ENCODE measurements at regions not wholly inside any gene's neighbourhood (a gene's known extent, or its start where the extent isn't known, plus 50 kb on each side); places are given as distances from the start of the nearest gene placed in this dataset.

DNA sequence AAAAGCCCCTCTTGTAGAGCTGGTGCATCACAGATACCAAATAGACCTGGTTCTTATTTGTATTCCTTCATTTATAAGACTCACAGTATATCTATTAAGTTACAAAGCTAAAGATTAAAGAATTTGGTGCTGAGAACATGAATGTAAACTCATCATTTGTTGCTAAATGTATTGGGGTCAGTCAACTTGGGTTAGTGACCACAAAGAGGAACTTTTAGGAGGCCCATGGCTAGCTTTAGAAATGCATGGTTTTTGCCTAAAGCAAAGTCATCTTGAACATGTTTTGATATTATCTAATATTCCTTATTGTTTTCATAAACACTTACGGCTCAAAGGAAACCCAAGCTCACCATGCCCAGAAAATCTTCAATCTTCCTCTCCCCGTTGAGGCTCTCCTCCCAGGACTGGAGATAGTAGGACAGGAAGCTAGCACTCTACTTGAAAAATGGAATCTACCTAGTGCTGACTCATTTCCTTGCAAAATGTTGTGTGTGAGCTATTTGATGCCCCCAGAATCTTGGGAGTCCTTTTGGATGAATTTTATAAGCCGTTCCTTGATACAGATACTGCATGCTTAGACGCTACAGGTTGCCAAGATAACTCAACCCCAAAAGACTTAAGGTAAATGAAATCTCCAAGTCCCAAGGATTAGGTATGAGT lies 121.4 kb downstream of the BMP2 start:
- Histone ChIP-seq H3K27me3 (no peaks in the 10 kb centered on the region), H3K9me3 (no peaks in the 10 kb centered on the region), H3K4me3 (no peak overlapping the region), H3K27ac (no peak overlapping the region), H3K4me1 (no peaks in the 10 kb centered on the region), H3K36me3 (no peaks in the 10 kb centered on the region)
- intact Hi-C loops (cut with DNase I; ENCODE audit: low total_unique reads): no loop called here
- DNase-seq: no peak
- TF ChIP-seq, protein P1, sequence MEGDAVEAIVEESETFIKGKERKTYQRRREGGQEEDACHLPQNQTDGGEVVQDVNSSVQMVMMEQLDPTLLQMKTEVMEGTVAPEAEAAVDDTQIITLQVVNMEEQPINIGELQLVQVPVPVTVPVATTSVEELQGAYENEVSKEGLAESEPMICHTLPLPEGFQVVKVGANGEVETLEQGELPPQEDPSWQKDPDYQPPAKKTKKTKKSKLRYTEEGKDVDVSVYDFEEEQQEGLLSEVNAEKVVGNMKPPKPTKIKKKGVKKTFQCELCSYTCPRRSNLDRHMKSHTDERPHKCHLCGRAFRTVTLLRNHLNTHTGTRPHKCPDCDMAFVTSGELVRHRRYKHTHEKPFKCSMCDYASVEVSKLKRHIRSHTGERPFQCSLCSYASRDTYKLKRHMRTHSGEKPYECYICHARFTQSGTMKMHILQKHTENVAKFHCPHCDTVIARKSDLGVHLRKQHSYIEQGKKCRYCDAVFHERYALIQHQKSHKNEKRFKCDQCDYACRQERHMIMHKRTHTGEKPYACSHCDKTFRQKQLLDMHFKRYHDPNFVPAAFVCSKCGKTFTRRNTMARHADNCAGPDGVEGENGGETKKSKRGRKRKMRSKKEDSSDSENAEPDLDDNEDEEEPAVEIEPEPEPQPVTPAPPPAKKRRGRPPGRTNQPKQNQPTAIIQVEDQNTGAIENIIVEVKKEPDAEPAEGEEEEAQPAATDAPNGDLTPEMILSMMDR (IDR thresholded peaks at IDR 0.05): no peak
- no peak for TF ChIP-seq POLR2A (IDR thresholded peaks at IDR 0.05)

DNA sequence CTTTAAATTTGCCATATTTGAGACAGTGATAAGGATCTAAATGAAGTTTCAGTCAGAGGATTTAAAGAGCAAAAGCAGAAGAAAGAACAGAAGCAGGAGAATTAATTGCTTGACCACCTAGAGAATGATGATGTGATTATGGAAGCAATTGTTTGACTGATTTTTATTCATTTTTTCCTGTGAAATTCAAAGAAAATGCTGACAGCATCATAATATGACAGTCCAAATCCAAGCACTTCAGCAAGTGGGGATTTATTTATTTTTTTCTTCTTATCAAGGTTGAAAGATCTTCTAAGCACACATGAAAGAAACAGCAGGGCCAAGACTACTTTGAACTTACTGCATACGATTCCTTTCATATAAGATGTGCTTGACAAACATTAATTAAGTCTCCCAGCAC lies 125.2 kb downstream of the BMP2 start:
- no peaks in the 10 kb centered on the region for H3K27me3 ChIP-seq
- intact Hi-C loops (cut with DNase I; ENCODE audit: low total_unique reads): no loop called here
- TF ChIP-seq, protein P1 (IDR thresholded peaks at IDR 0.05): no peak
- TF ChIP-seq POLR2A (IDR thresholded peaks at IDR 0.05): no peak
- H3K27ac ChIP-seq: no peak overlapping the region
- no peak overlapping the region for H3K4me3 ChIP-seq
- H3K36me3 ChIP-seq: no peaks in the 10 kb centered on the region
- H3K4me1 ChIP-seq: no peaks in the 10 kb centered on the region
- no peak for DNase-seq
- no peaks in the 10 kb centered on the region for H3K9me3 ChIP-seq

DNA sequence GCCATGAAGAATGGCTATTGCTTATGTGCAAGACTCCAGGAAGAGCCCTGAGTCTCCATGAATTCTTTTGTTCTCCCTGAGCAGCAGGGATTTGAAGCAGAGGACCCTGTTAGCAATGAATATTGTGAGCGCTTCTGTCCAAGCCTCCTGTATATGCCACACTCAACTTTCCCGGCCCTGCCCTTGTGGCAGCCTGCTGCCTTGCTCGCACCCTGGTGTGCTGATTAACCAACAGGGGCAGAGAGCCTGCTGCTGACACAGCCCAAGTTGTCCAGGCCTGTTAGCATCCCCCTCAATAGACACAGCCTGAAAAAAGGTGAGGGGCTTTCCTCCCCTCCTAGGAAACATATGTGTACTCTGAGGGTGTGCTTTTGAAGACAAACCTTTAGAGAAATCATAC lies 131.4 kb downstream of the BMP2 start:
- DNase-seq: no peak
- Histone ChIP-seq H3K4me1 (no peaks in the 10 kb centered on the region), H3K27me3 (no peaks in the 10 kb centered on the region), H3K4me3 (no peak overlapping the region), H3K9me3 (no peaks in the 10 kb centered on the region), H3K27ac (no peak overlapping the region), H3K36me3 (no peaks in the 10 kb centered on the region)
- TF ChIP-seq POLR2A (IDR thresholded peaks at IDR 0.05): no peak
- TF ChIP-seq, protein P1 (IDR thresholded peaks at IDR 0.05): no peak
- intact Hi-C loops (cut with DNase I; ENCODE audit: low total_unique reads): no loop called here

DNA sequence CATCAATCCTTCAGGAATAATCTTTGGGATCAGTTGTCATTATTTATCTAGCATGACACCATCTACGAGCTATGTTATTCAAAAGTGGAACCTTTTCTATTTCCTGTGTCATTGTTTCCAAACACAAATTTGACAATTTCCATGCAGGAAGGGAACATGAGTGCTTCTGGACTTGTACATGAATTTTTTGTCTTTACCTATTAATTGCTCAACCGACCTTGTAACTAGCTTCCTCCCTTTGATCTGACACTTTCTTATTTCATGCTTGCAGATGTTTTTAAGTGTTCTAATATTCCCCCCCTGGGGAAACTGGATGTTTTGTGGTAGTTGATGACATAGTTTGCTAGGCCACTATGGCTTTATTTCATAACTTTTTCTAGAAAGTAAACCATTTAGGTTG lies 139.4 kb downstream of the BMP2 start:
- no peaks in the 10 kb centered on the region for H3K9me3 ChIP-seq
- H3K4me1 ChIP-seq: no peaks in the 10 kb centered on the region
- intact Hi-C loops (cut with DNase I; ENCODE audit: low total_unique reads): no loop called here
- no peaks in the 10 kb centered on the region for H3K36me3 ChIP-seq
- TF ChIP-seq, protein P1 (IDR thresholded peaks at IDR 0.05): no peak
- no peak for TF ChIP-seq POLR2A (IDR thresholded peaks at IDR 0.05)
- H3K4me3 ChIP-seq: no peak overlapping the region
- no peak for DNase-seq
- H3K27ac ChIP-seq: no peak overlapping the region
- H3K27me3 ChIP-seq: no peaks in the 10 kb centered on the region

DNA sequence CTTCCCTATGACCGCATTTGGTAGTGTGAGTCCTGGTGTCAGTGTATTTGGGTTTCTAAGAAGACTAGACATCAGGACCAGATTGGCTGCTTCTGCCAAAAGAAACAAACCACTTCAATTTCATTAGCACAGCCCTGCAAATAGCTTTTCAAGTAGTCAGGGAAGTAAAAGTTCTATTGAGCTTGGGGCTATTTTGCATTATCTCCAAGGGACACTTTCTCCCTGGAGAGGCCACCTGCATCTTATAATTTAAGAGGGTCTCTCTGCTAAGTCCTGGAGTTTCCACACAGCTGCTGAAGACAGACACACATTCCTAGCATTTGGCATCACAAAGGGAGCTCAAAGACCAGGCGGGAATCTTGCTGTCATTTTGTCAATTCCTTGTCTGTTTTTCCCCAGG lies 141.2 kb downstream of the BMP2 start:
- H3K36me3 ChIP-seq: no peaks in the 10 kb centered on the region
- H3K4me3 ChIP-seq: no peak overlapping the region
- TF ChIP-seq, protein P1 (IDR thresholded peaks at IDR 0.05): no peak
- no peak for TF ChIP-seq POLR2A (IDR thresholded peaks at IDR 0.05)
- H3K27ac ChIP-seq: no peak overlapping the region
- H3K4me1 ChIP-seq: no peaks in the 10 kb centered on the region
- H3K9me3 ChIP-seq: no peaks in the 10 kb centered on the region
- DNase-seq: no peak
- intact Hi-C loops (cut with DNase I; ENCODE audit: low total_unique reads): no loop called here
- H3K27me3 ChIP-seq: no peaks in the 10 kb centered on the region

Measured in uterus (tissue), 3 donors.